ENCODE measurements at regions not wholly inside any gene's neighbourhood (a gene's known extent, or its start where the extent isn't known, plus 50 kb on each side); places are given as distances from the start of the nearest gene placed in this dataset.

- no peak for DNase-seq (ENCODE audit: low read depth in 2 of 2)
Measured at GRCh38 chr9:89721971-89722530, 117.2 kb downstream of the GADD45G start.

GRCh38 chr9:89722712-89723111 lies 117.9 kb downstream of the GADD45G start:
- no peak for DNase-seq (ENCODE audit: low read depth in 2 of 2)

- DNase-seq (ENCODE audit: low read depth in 2 of 2) = no peak
Measured at GRCh38 chr9:89723469-89724100, 118.8 kb downstream of the GADD45G start.

GRCh38 chr9:89724659-89725058 lies 119.8 kb downstream of the GADD45G start:
- DNase-seq (ENCODE audit: low read depth in 2 of 2) = no peak

- no peak for DNase-seq (ENCODE audit: low read depth in 2 of 2)
Measured at GRCh38 chr9:89725271-89725670, 120.5 kb downstream of the GADD45G start.

DNA sequence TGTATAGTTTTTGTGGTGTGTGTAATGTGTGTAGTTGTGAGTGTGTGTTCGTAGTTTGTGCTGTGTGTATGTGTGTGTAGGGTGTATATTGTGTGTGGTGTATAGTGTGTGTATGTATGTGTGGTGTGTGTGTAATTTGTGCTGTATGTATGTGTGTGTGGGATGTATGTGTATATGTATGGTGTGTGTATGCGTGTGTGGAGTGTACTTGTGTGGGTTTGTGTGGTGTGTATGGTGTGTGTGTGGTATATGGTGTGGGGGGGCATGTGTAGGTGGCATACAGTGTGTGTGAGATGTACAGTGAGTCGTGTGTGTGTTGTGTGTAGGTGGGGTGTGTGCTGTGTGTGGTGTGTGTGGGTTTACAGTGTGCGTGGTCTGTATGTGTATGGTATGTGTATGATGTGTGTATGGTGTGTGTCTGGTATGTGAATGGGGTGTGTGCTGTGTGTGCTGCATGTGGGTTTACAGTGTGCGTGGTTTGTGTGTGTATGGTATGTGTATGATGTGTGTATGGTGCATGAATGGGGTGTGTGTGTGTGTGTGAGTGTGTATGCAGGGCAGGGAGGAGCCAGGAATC lies 125.2 kb downstream of the GADD45G start:
- DNase-seq (ENCODE audit: low read depth in 2 of 2) = no peak

DNA sequence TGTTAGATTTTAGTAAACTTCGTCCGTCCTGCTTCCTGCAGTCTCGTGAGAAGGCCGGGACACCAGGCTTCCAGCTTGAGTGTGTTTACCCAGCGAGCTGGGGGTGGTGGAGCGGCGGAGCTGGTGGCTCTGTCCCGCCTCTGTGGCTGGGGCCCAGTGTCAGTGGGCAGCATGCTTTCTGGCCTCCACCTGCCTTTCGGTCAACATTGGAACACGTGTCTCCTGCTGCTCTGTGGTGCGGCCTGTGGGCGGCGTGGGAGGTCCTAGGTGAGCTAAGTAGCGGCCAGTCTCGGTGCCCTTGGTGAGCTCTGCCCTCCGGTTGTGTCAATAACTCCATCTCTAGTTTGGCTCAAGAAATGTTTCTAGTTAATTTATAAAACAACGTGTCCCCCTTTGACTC lies 125.9 kb downstream of the GADD45G start:
- DNase-seq (ENCODE audit: low read depth in 2 of 2) = no peak

DNA sequence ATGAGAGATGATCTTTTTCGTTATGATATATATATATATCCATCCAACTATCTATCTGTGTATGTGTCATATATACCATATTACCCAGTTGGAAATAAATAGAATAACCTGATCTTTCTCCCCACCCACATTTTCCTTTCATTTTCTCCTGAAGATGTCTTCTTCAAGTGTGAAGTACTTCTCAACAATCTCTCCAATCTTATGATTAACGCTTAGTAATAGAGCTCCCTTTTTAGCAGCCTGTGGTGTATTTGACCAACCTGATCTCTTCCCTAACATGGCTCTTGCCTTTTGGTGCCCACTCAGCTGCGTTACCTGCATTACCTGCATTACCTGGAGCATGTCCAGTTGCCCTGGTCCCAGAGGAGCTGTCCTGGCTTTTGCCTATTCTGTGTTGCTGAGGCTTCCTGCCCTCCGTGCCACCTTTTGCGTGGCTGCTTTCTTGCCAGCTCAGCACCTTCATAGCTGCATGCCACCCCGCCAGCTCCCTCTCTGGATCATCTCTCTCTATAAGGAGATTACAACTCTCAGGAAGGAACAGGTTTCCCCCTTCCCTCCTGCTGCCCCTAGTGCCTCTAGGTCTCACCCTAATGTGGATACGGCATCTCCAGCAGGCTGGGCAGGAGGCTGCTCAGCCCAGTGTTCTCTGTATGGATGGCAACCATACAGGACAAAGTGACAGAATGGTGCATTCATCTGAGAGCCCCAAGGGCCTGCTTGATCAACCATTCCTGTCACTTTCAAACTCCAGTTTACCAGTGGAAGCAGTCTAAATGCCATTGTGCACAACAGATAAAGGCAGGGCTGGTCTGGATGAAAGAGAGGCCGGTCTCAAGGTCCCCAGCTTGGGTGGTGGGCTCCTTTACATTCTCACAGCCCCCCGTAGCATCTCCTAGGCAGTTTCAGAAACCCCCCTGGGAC lies 126.7 kb downstream of the GADD45G start:
- DNase-seq (ENCODE audit: low read depth in 2 of 2) = no peak

- DNase-seq (ENCODE audit: low read depth in 2 of 2) = no peak
Measured at GRCh38 chr9:89732295-89732938, 127.6 kb downstream of the GADD45G start.

GRCh38 chr9:89732939-89733324 lies 128.1 kb downstream of the GADD45G start:
- DNase-seq (ENCODE audit: low read depth in 2 of 2) = no peak

DNA sequence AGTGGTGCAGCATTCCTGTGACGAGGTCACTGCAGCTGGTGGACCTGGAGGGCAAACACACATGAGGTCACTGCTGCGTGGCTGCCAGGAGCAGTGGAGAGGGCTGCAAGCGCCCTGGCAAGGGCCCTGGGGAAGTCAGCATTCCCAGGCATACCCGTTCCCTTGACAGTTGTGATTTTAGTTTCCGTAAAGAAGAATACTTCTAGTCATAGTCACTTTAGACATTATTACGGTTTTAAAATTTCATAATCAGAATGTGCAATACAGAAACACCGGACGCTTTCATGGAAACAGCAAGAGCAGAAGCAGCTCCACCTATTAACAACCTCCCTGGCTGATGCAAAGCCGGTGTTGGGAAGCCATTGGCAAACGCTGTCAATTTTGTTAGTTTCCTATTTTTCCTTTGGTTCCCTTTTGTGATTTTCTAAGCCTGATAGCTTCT lies 129.8 kb downstream of the GADD45G start:
- DNase-seq (ENCODE audit: low read depth in 2 of 2) = no peak

DNA sequence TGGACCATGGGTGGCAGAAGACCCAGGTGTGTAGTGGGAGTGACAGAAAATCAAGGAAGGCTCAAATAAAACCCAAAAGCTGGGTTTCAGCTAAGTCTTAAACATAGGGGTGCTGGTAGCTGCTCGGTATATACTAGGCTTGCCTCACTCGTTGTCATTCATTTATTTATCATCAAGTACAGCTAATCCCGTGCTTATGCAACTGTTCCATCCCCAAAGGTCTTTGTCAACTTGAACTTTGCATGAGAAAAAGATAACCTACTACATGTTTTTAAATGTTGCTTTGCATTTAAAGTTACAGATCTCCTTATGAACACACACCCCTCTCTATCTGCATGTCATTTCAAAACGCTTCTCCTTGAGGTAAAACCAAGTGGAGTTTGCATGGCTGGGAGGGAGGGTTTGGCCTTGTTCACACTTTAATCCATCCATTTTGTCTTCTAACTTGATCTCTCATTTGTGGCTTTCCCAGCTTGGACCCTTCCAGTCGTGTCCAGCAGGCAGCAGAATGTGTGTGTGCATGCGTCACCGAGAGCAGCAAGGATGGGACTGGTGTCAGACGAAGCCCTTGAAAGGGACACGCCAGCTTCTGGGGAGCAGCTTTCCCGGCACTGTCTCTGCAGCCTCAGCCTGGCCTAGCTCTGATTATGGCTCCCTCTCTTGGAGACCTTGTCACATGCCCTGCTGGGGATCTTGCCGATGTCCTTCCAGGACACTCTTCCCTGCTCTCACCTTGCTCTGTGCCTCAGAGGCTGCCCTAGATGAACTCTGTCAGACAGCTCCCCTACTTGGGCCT lies 133.5 kb downstream of the GADD45G start:
- DNase-seq (ENCODE audit: low read depth in 2 of 2) = no peak

DNA sequence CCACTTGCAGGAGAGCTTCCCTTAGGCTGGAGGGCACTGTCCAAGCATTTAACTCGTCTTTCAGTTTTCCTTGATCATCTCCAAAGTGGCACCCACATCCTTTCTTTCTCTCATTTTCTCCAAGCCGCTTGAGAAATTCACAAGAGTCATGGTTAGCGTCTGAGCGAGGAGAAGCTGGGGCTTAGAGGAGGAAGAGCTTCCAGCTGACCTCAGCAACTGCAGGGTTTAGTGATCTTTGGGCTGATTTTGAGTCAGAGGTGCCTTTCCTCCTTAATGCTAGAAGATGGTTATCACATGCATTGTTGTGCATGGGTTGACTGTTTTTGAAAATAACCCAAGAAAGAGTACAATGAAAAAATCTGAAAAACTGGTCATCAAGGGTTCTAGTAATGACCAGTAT lies 134.7 kb downstream of the GADD45G start:
- DNase-seq (ENCODE audit: low read depth in 2 of 2) = no peak

DNA sequence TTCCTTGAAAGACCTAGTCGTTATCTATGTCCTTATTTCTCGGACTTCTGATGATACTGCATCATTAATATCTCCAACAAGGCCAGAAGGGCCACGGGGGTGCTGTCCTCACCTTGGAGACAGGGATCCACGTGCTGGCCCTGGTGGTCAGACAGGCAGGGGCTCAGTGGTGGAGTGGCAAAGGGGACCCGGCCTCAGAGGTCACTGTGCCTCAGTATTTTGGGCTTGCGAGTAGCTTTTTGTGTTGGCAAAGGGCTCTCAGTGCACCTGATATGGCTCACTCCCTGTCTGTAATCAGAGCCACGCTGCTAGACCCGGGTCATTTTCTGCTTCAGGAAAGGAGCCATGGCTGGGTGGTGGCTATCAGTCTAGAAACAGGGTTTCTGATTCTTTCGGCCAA lies 135.1 kb downstream of the GADD45G start:
- no peak for DNase-seq (ENCODE audit: low read depth in 2 of 2)

DNA sequence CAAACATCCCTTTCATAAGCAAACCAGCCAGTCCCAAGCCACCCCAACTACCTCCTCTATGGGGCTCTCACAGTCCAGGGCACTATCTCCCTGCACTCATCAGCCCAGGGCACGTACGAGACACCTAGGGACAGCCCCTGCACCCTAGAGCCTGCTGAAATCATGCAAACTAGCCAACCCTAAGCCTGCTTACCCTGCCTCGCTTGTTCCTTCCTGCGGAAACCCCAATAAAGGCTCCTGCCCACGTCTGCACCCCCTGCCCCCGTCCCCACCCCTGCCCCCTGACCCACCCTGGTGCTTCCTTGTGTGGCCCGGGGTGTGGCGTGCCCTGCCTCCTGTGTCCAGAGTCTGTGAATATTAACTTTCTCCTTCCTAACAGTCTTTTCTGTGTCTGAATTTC lies 135.9 kb downstream of the GADD45G start:
- DNase-seq (ENCODE audit: low read depth in 2 of 2) = no peak

DNA sequence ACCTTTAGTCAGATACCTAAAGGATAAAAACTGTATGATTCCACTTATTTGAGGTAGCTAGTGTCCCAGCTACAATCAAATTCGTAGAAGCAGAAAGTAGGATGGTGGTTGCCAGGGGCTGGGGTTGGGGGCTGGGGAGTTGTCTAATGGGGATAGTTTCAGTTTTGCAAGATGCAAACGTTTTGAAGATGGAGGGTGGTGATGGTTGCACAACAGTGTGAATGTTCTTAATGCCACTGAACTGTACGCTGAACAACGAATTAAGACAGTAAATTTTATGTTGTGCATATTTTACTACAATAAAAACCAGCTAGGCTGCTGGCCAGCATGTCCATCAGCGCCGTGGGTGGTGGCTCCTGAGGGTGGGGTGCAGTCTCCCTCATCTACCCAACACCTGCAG lies 137.8 kb downstream of the GADD45G start:
- no peak for DNase-seq (ENCODE audit: low read depth in 2 of 2)

- DNase-seq (ENCODE audit: low read depth in 2 of 2) = no peak
Measured at GRCh38 chr9:89743216-89743572, 138.4 kb downstream of the GADD45G start.

- peak in 1 of 2 donors; percentile 10 for DNase-seq (ENCODE audit: low read depth in 2 of 2)
Measured at GRCh38 chr9:89743573-89744254, 138.9 kb downstream of the GADD45G start.

- no peak for DNase-seq (ENCODE audit: low read depth in 2 of 2)
Measured at GRCh38 chr9:89744255-89744648, 139.4 kb downstream of the GADD45G start.

GRCh38 chr9:89744730-89745129 lies 139.9 kb downstream of the GADD45G start:
- DNase-seq (ENCODE audit: low read depth in 2 of 2) = no peak

Data from stimulated activated CD4-positive, alpha-beta T cell treated with anti-CD3 and anti-CD28 coated beads, Interleukin-1b, Interleukin-23, amount 100 ng/mL, for 1 hour (primary cell).